IMR-90 (cell line): ENCODE measurements at regions not wholly inside any gene's neighbourhood (a gene's known extent, or its start where the extent isn't known, plus 50 kb on each side); places are given as distances from the start of the nearest gene placed in this dataset.

ENCODE experiments used
- ATAC-seq: fragments of 200-7000 bp; cut with Tn5 transposase; 2 replicates; pipeline ENCODE4 v1.9.1; 2020; ENCODE audit warnings: low read depth, mild to moderate bottlenecking, moderate library complexity
- BruUV-seq: library from RNA; stranded (reverse); fragments of 400-500 nt; replicated peaks from 2 replicates; lab custom pipeline; 2021; lab: Mats Ljungman, UMichigan
- CTCF ChIA-PET: fragments of 300-600 bp; formaldehyde crosslinking; extraction: SDS; loops from one replicate; lab custom pipeline; 2021; ENCODE audit warnings: antibody characterized with exemption; lab: Yijun Ruan, JAX
- POLR2A ChIA-PET: fragments of 300-600 bp; sonication (Branson Sonifier 250); formaldehyde crosslinking; loops from one replicate; lab custom pipeline; 2022; ENCODE audit warnings: antibody characterized with exemption; ENCODE audit not compliant: unreplicated experiment; lab: Charles Lee
- DNase-seq: peaks from one replicate; pipeline ENCODE4 v3.0.0; 2013
- H2AFZ ChIP-seq: replicated peaks from 2 replicates; pipeline ENCODE3; 2013; ENCODE audit warnings: low read length, mild to moderate bottlenecking; ENCODE audit not compliant: poor library complexity
- H2AK5ac ChIP-seq: 2 replicates; pipeline ENCODE4 v1.6.1; 2013; ENCODE audit warnings: low read depth, low read length, inconsistent platforms
- H2AK9ac ChIP-seq: replicated peaks from 2 replicates; pipeline ENCODE3; 2013; ENCODE audit warnings: mild to moderate bottlenecking, low read depth, low read length, moderate library complexity; ENCODE audit not compliant: poor library complexity
- H2BK120ac ChIP-seq: 2 replicates; pipeline ENCODE4 v1.6.1; 2013; ENCODE audit warnings: low read depth, low read length, inconsistent platforms
- H2BK15ac ChIP-seq: 3 replicates; pipeline ENCODE4 v1.6.1; 2013; ENCODE audit warnings: low read depth, low read length, inconsistent platforms
- H2BK20ac ChIP-seq: 2 replicates; pipeline ENCODE4 v1.6.1; 2013; ENCODE audit warnings: low read depth, mild to moderate bottlenecking, inconsistent platforms, low read length, moderate library complexity
- H2BK5ac ChIP-seq: 2 replicates; pipeline ENCODE4 v1.6.1; 2013; ENCODE audit warnings: mild to moderate bottlenecking, low read depth, low read length, inconsistent platforms; ENCODE audit not compliant: poor library complexity, severe bottlenecking
- H3K14ac ChIP-seq: replicated peaks from 2 replicates; pipeline ENCODE4 v1.6.1; 2013; ENCODE audit warnings: low read depth, low read length, inconsistent platforms
- H3K18ac ChIP-seq: 2 replicates; pipeline ENCODE4 v1.6.1; 2013; ENCODE audit warnings: low read depth, low read length, control low read depth
- H3K23ac ChIP-seq: 2 replicates; pipeline ENCODE4 v1.6.1; 2013; ENCODE audit warnings: low read depth, low read length, inconsistent platforms
- H3K27ac ChIP-seq: 2 replicates; pipeline ENCODE4 v1.5.1; 2013; ENCODE audit warnings: mild to moderate bottlenecking, control low read depth, low read length; ENCODE audit not compliant: insufficient read depth
- H3K27me3 ChIP-seq: 2 replicates; pipeline ENCODE4 v1.6.1; 2013; ENCODE audit warnings: low read length; ENCODE audit not compliant: control insufficient read depth, insufficient read depth
- H3K36me3 ChIP-seq: 2 replicates; pipeline ENCODE4 v1.6.1; 2013; ENCODE audit warnings: low read length, mixed read lengths; ENCODE audit not compliant: control insufficient read depth, insufficient read depth
- H3K4ac ChIP-seq: 2 replicates; pipeline ENCODE4 v1.6.1; 2013; ENCODE audit warnings: low read depth, low read length, inconsistent platforms
- H3K4me1 ChIP-seq: 2 replicates; pipeline ENCODE4 v1.6.1; 2013; ENCODE audit warnings: low read length, mixed read lengths; ENCODE audit not compliant: control insufficient read depth, insufficient read depth
- H3K4me2 ChIP-seq: 2 replicates; pipeline ENCODE4 v1.6.1; 2013; ENCODE audit warnings: low read depth, mild to moderate bottlenecking, control low read depth, low read length, moderate library complexity
- H3K4me3 ChIP-seq: 2 replicates; pipeline ENCODE4 v1.5.1; 2013; ENCODE audit warnings: low read depth, mild to moderate bottlenecking, control low read depth, low read length, moderate library complexity; ENCODE audit not compliant: insufficient read depth
- H3K56ac ChIP-seq: 2 replicates; pipeline ENCODE4 v1.6.1; 2013; ENCODE audit warnings: low read length, inconsistent platforms; ENCODE audit not compliant: insufficient read depth; ENCODE audit errors: extremely low read depth
- H3K79me1 ChIP-seq, 2 experiments: 2 replicates each; pipeline ENCODE4 v1.6.1; 2013; ENCODE audit warnings: low read length in 2 of 2, inconsistent platforms in 1 of 2, low read depth in 1 of 2
- H3K9ac ChIP-seq: 2 replicates; pipeline ENCODE4 v1.6.1; 2013; ENCODE audit warnings: low read depth, low read length, control low read depth
- H3K9me1 ChIP-seq: 2 replicates; pipeline ENCODE4 v1.6.1; 2013; ENCODE audit warnings: low read length, inconsistent platforms; ENCODE audit not compliant: insufficient read depth
- H3K9me3 ChIP-seq: 2 replicates; pipeline ENCODE4 v1.6.1; 2013; ENCODE audit warnings: low read length; ENCODE audit not compliant: control insufficient read depth, insufficient read depth
- H4K20me1 ChIP-seq: 2 replicates; pipeline ENCODE4 v1.6.1; 2013; ENCODE audit warnings: low read length, inconsistent platforms; ENCODE audit not compliant: insufficient read depth
- H4K5ac ChIP-seq: 2 replicates; pipeline ENCODE4 v1.6.1; 2013; ENCODE audit warnings: mild to moderate bottlenecking, low read depth, low read length, control low read depth
- H4K8ac ChIP-seq, 2 experiments: 2 replicates each; pipeline ENCODE4 v1.6.1; 2013; ENCODE audit warnings: low read depth in 2 of 2, low read length in 2 of 2, control low read depth in 1 of 2, inconsistent platforms in 1 of 2
- H4K91ac ChIP-seq: 2 replicates; pipeline ENCODE4 v1.6.1; 2013; ENCODE audit warnings: low read depth, low read length, inconsistent platforms; ENCODE audit not compliant: insufficient read depth
- SMC3 ChIP-seq: fragments of 150-350 bp; IDR thresholded peaks from 2 replicates; pipeline ENCODE4 v1.6.1; 2016; ENCODE audit warnings: low read depth, mild to moderate bottlenecking, antibody characterized with exemption, low read length, moderate library complexity
- WGBS, 2 experiments: methylation state at CpG; one replicate each; pipeline versions ENCODE4 v1.1.5 to v1.1.7; 2013; ENCODE audit warnings: missing lambda C conversion rate in 2 of 2; ENCODE audit not compliant: insufficient read length in 1 of 2; ENCODE audit errors: extremely low coverage in 2 of 2; 5-methylcytosine and 5-hydroxymethylcytosine counted together
- dilution Hi-C: fragments of 300-500 bp; cut with HindIII; formaldehyde crosslinking; loops from one replicate; pipeline ENCODE4 v1.14.3; 2018; ENCODE audit warnings: low sequenced_read_pairs; ENCODE audit not compliant: unreplicated experiment
- in situ Hi-C: fragments of 300-500 bp; cut with MboI; formaldehyde crosslinking; loops from 3 replicates; pipeline ENCODE4 v1.14.3; 2019; ENCODE audit warnings: low sequenced_read_pairs, inconsistent platforms, mixed read lengths
- intact Hi-C: fragments of 100-400 bp; cut with micrococcal nuclease; formaldehyde crosslinking; loops from 2 replicates; pipeline ENCODE4 v1.10.0; 2022

- no peak overlapping the region for H3K4me3 ChIP-seq
- no peak overlapping the region for H2BK15ac ChIP-seq
- no peak overlapping the region for H4K8ac ChIP-seq
- intact Hi-C loops: no loop called here
- no peak overlapping the region for H2BK5ac ChIP-seq
- no peak overlapping the region for H2BK120ac ChIP-seq
- H3K56ac ChIP-seq: no peak overlapping the region
- no peak overlapping the region for H2BK20ac ChIP-seq
- no TSS peak for BruUV-seq
- H3K36me3 ChIP-seq: no peaks in the 10 kb centered on the region
- no peaks in the 10 kb centered on the region for H3K9me1 ChIP-seq
- DNase-seq (no peak), ATAC-seq (no peak)
- no peak overlapping the region for H3K14ac ChIP-seq
- H3K4ac ChIP-seq: no peak overlapping the region
- no peaks in the 10 kb centered on the region for H3K79me1 ChIP-seq
- no peak overlapping the region for H3K23ac ChIP-seq
- no peaks in the 10 kb centered on the region for H3K4me1 ChIP-seq
- no peak overlapping the region for H4K91ac ChIP-seq
- H3K27me3 ChIP-seq: no peaks in the 10 kb centered on the region
- no peak overlapping the region for H4K5ac ChIP-seq
- no peak overlapping the region for H2AK5ac ChIP-seq
- H3K27ac ChIP-seq: no peak overlapping the region
- no peak overlapping the region for H3K18ac ChIP-seq
- in situ Hi-C loops: no loop called here
- H2AK9ac ChIP-seq: no peak overlapping the region
- H3K9me3 ChIP-seq: no peaks in the 10 kb centered on the region
- CTCF ChIA-PET: no interaction called here
- H3K4me2 ChIP-seq: no peak overlapping the region
- dilution Hi-C loops: no loop called here
- no peak overlapping the region for H2AFZ ChIP-seq
- no CpG with 5 or more reads among the region's 1 CpG for WGBS, 2 experiments
- no peaks in the 10 kb centered on the region for H4K20me1 ChIP-seq
- H3K9ac ChIP-seq: no peak overlapping the region
- POLR2A ChIA-PET: no interaction called here
- TF ChIP-seq SMC3: no peak
Observed at GRCh38 chr12:67921286-67921685, 68.0 kb upstream of the IFNG-AS1 start.
